Heart right ventricle (tissue), 16 donors: ENCODE measurements at regions not wholly inside any gene's neighbourhood (a gene's known extent, or its start where the extent isn't known, plus 50 kb on each side); places are given as distances from the start of the nearest gene placed in this dataset.

Experiments used
- ATAC-seq, 8 donors: fragments of 200-7000 bp; cut with Tn5 transposase; one replicate each; pipeline ENCODE4 v1.9.1; 2020; ENCODE audit warnings: mild to moderate bottlenecking in 8 of 8, moderate library complexity in 8 of 8, moderate number of reproducible peaks in 1 of 8
- DNase-seq, 2 donors: peaks; one replicate each; pipeline ENCODE4 v3.0.0-alpha.2; 2020
- H3K27ac ChIP-seq, 10 donors: fragments of 200-600 bp; sonication (generic) in 2 of 10; one replicate each; pipeline versions ENCODE4 v1.5.0 to v1.8.0; 2020 to 2022; ENCODE audit warnings: mild to moderate bottlenecking in 3 of 10
- H3K27me3 ChIP-seq, 7 donors: fragments of 200-600 bp; one replicate each; pipeline ENCODE4 v1.8.0; 2021 to 2022; ENCODE audit warnings: mild to moderate bottlenecking in 2 of 7
- H3K36me3 ChIP-seq, 9 donors: fragments of 200-600 bp; sonication (generic) in 1 of 9; one replicate each; pipeline versions ENCODE4 v1.5.0 to v1.8.0; 2020 to 2022; ENCODE audit warnings: mild to moderate bottlenecking in 2 of 9
- H3K4me1 ChIP-seq, 9 donors: fragments of 200-600 bp; sonication (generic) in 1 of 9; one replicate each; pipeline versions ENCODE4 v1.5.0 to v1.8.0; 2020 to 2022; ENCODE audit warnings: mild to moderate bottlenecking in 4 of 9
- H3K4me3 ChIP-seq, 10 donors: fragments of 200-600 bp; sonication (generic) in 2 of 10; one replicate each; pipeline versions ENCODE4 v1.5.0 to v1.8.0; 2020 to 2022; ENCODE audit warnings: mild to moderate bottlenecking in 7 of 10, moderate library complexity in 2 of 10
- H3K9me3 ChIP-seq, 11 donors: fragments of 200-600 bp in 10 of 11; sonication (generic) in 2 of 11; one replicate each; pipeline versions ENCODE4 v1.5.0 to v1.8.0; 2013 to 2022; ENCODE audit warnings: mild to moderate bottlenecking in 2 of 11, control low read depth in 1 of 11, moderate library complexity in 1 of 11
- WGBS, 2 donors: extraction: QIAGEN DNeasy Blood & Tissue Kit; methylation state at CpG; one replicate each; pipeline ENCODE4 v1.1.7; 2013; ENCODE audit warnings: inconsistent platforms in 1 of 2; 5-methylcytosine and 5-hydroxymethylcytosine counted together
- intact Hi-C, 10 donors: fragments of 100-400 bp; cut with DNase I; formaldehyde crosslinking; loops; one replicate each; pipeline versions ENCODE4 v1.11.1 to v1.14.2; 2022
- TF ChIP-seq, protein P1 (sequence below), 9 donors: fragments of 200-600 bp; sonication (generic) in 2 of 9; IDR thresholded peaks; one replicate each; pipeline versions ENCODE4 v1.5.0 to v1.8.0; 2021 to 2022; ENCODE audit warnings: antibody characterized with exemption in 9 of 9, mild to moderate bottlenecking in 5 of 9, moderate library complexity in 1 of 9
- donor health status: Arrhythmogenic right ventricular cardiomyopathy.
- donor health status: ischemic (EF 13 %, LVEDD 7.1; RV severe dilation, severe dysfunction).
- donor health status: healthy with polysubstance abuse.
- donor health status: DM: no; HTN: yes; CAD: no.
- donor health status: DM: no; HTN: no; CAD: no.
- donor health status: ischemic (EF 25% LVEDD 6.9; RV normal size, moderate dysfunction).
- donor health status: ischemic (EF 25% LVEDD 5.7; RV mildly dilated, moderate dysfunction).
- donor health status: healthy.
- donor health status: DM: yes; HTN: yes; CAD: no.
- donor health status: Ischemic cardiomyopathy.
- donor health status: ischemic (EF 35%, LVEDD 5.7; RV mildly dilated, moderate dysfunction).
- donor health status: nonischemic (EF 11% LVEDD 7.7; RV severe dilation, severe dysfunction).
- donor health status: DM: yes; HTN: yes; CAD: no.
- donor health status: PGD.
- donor health status: ischemic (EF 29% LVEDD 5.4; RV normal size, mild dysfunction).
- donor health status: nonischemic (EF 23%, LVEDD 6.1; RV moderate dilation, normal function).

DNA sequence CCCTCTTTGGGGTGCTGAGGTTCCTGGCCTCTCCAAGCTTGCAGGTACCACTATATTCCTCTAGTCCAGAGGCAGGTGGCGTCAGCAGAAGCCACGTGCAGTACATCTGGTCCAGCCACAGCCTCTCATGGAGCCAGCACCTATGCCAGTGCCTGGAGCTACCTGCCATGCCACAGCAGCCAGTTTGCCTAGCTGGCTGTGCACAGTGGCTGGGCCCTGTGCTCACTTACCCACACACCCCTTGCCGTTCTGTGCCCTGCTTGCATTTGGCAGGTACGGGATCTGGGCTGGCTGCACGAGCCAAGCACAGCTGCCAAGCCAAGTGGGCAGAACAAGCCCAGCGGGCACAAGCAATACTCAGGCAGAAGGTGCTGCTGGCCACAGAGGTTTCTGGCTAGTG, 601.1 kb downstream of the EPHA5 start:
- intact Hi-C loops, result no loop called here
- H3K36me3 ChIP-seq, result no peaks in the 10 kb centered on the region
- TF ChIP-seq, protein P1, sequence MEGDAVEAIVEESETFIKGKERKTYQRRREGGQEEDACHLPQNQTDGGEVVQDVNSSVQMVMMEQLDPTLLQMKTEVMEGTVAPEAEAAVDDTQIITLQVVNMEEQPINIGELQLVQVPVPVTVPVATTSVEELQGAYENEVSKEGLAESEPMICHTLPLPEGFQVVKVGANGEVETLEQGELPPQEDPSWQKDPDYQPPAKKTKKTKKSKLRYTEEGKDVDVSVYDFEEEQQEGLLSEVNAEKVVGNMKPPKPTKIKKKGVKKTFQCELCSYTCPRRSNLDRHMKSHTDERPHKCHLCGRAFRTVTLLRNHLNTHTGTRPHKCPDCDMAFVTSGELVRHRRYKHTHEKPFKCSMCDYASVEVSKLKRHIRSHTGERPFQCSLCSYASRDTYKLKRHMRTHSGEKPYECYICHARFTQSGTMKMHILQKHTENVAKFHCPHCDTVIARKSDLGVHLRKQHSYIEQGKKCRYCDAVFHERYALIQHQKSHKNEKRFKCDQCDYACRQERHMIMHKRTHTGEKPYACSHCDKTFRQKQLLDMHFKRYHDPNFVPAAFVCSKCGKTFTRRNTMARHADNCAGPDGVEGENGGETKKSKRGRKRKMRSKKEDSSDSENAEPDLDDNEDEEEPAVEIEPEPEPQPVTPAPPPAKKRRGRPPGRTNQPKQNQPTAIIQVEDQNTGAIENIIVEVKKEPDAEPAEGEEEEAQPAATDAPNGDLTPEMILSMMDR (IDR thresholded peaks at IDR 0.05), result no peak
- ATAC-seq, result no peak
- no peaks in the 10 kb centered on the region for H3K4me1 ChIP-seq
- H3K27ac ChIP-seq, result no peak overlapping the region
- DNase-seq, result no peak
- 62 to 64% methylated on average over 6 of the region's 6 CpGs for WGBS, 2 donors
- no peak overlapping the region for H3K4me3 ChIP-seq
- peaks cover 0 to 16% (median 0%) of the 10 kb centered on the region in 11 donors for H3K9me3 ChIP-seq
- no peaks in the 10 kb centered on the region for H3K27me3 ChIP-seq

DNA sequence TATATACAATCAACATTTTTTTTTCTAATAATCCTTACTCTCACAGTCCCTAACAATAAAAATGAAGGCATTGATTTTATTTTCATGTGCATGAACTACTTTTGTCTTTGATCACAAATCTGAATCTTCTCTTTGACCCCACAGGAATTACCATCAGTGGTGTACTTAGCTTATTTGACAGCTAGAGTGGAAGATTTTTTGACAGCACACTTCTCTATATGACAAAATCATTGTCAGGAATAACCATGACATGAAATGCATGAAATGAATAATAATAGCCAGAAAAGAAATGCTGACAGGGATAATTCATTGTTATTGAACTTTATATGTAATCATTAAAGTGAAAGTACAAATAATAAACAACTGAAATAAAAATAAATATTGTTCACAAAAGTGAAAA, 604.2 kb downstream of the EPHA5 start:
- H3K4me3 ChIP-seq, result no peak overlapping the region
- ATAC-seq, result no peak
- intact Hi-C loops, result no loop called here

DNA sequence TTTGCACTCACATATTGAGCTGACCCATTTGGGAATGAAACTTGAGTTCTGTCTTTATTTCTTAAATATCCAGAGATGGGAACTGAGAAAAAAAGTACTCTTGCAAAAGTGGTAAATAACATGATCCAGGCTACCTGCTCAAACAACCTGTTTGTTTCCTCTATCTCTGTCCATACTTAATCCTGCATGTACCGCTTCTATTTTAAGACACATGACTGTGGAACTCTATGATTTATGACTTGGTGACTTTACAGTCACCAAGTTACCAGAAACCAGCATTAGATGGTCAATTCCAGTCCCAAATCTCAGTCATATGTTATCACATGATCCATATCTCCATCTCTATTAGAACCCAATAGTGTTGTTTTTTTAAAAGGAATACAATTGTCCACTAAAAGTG, 606.7 kb downstream of the EPHA5 start:
- Histone ChIP-seq H3K36me3 (no peaks in the 10 kb centered on the region), H3K4me1 (no peaks in the 10 kb centered on the region), H3K27me3 (no peaks in the 10 kb centered on the region), H3K9me3 (peaks cover 0 to under 1% (median 0%) of the 10 kb centered on the region in 11 donors), H3K27ac (no peak overlapping the region), H3K4me3 (no peak overlapping the region)
- intact Hi-C loops, result no loop called here
- no peak for DNase-seq
- TF ChIP-seq, protein P1 (IDR thresholded peaks at IDR 0.05), result no peak
- 90 to 95% methylated on average over 1 of the region's 1 CpG for WGBS, 2 donors
- no peak for ATAC-seq

More for the DNA sequence above, 604.2 kb downstream of the EPHA5 start:
- H3K36me3 ChIP-seq, result no peaks in the 10 kb centered on the region
- DNase-seq, result no peak
- TF ChIP-seq, protein P1 (IDR thresholded peaks at IDR 0.05), result no peak
- H3K4me1 ChIP-seq, result no peaks in the 10 kb centered on the region
- no peaks in the 10 kb centered on the region for H3K27me3 ChIP-seq
- H3K27ac ChIP-seq, result no peak overlapping the region
- no peaks in the 10 kb centered on the region for H3K9me3 ChIP-seq

DNA sequence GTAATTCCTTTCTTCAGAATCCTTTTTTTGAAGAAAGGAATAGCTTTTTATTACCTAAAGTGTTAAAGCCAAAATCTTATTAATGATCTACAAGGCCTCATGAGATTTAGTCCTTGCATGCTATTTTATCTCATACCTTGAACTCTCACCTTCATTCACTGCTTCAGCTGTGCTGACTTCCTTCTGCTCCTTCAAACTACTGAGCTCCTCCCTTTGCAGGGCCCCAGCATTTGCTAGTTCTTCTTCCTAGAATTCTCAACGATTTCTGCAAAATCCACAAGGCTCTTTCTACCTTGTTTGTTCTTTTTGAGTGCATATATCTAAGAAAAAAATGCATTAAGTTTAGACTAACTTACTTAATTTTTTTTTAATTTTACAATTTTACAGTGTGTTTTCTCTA, 619.5 kb downstream of the EPHA5 start:
- Histone ChIP-seq H3K9me3 (no peaks in the 10 kb centered on the region), H3K36me3 (no peaks in the 10 kb centered on the region), H3K4me1 (no peaks in the 10 kb centered on the region), H3K27me3 (no peaks in the 10 kb centered on the region), H3K27ac (no peak overlapping the region), H3K4me3 (no peak overlapping the region)
- DNase-seq, result no peak
- intact Hi-C loops, result no loop called here
- no peak for ATAC-seq
- 0 to 28% methylated on average over 1 of the region's 1 CpG for WGBS, 2 donors
- TF ChIP-seq, protein P1 (IDR thresholded peaks at IDR 0.05), result no peak
